HCT116 (cell line): ENCODE measurements at regions not wholly inside any gene's neighbourhood (a gene's known extent, or its start where the extent isn't known, plus 50 kb on each side); places are given as distances from the start of the nearest gene placed in this dataset.
A peak's percentile ranks its signal among the peaks of the same experiment; 100 is the strongest.
"Not testable (repeated sequence)": the region's sequence is repeated elsewhere in the genome, so short reads cannot be mapped to it uniquely, and the experiment has no call there.

Experiments
- ATAC-seq: fragments of 200-7000 bp; cut with Tn5 transposase; 2 replicates; pipeline ENCODE4 v1.9.1; 2020; ENCODE audit warnings: mild to moderate bottlenecking, moderate library complexity
- BruUV-seq: library from RNA; stranded (reverse); fragments of 400-500 nt; replicated peaks from 2 replicates; lab custom pipeline; 2021; lab: Mats Ljungman, UMichigan
- CTCF ChIA-PET: fragments of 300-600 bp; sonication (Branson Sonifier 250); formaldehyde crosslinking; loops from one replicate; lab custom pipeline; 2021; ENCODE audit warnings: antibody characterized with exemption; lab: Charles Lee
- POLR2A ChIA-PET: fragments of 300-600, 350-600 bp; sonication (Branson Sonifier 250); formaldehyde crosslinking; loops from one replicate; lab custom pipeline; 2021; ENCODE audit warnings: antibody characterized with exemption; lab: Charles Lee
- RAD21 ChIA-PET, 2 experiments: fragments of 300-600 bp; sonication (Branson Sonifier 250); formaldehyde crosslinking; loops; one replicate each; lab custom pipeline; 2023; ENCODE audit warnings: low total read pairs in 2 of 2; ENCODE audit not compliant: uncharacterized antibody in 2 of 2, unreplicated experiment in 2 of 2, low non-redundant PET in 1 of 2; lab: Charles Lee
- DNase-seq: peaks from one replicate; pipeline ENCODE4 v3.0.0-alpha.2; 2010; ENCODE audit warnings: low read depth, low spot score
- H2AFZ ChIP-seq: fragments of 200-600 bp; shearing (Covaris generic), sonication (generic); 2 replicates; pipeline ENCODE4 v1.6.1; 2017; ENCODE audit warnings: low read depth, mixed run types, mixed read lengths, antibody characterized with exemption, low read length; ENCODE audit not compliant: poor library complexity, severe bottlenecking
- H3K27ac ChIP-seq: 2 replicates; pipeline ENCODE4 v1.5.1; 2012; ENCODE audit warnings: low read depth, low read length
- H3K27me3 ChIP-seq: fragments of 200-600 bp; sonication (generic); 2 replicates; pipeline ENCODE4 v1.6.1; 2016; ENCODE audit warnings: mixed run types, low read length, mixed read lengths; ENCODE audit not compliant: insufficient read depth
- H3K36me3 ChIP-seq, 2 experiments: fragments of 200-500 bp in 1 of 2; fragments of 200-600 bp in 1 of 2; sonication (Bioruptor generic) in 1 of 2; sonication (generic) in 1 of 2; 2 replicates each; pipeline versions ENCODE4 v1.5.1 to v1.6.1; 2014 to 2016; ENCODE audit warnings: low read length in 2 of 2, inconsistent platforms in 1 of 2, mixed read lengths in 1 of 2, mixed run types in 1 of 2; ENCODE audit not compliant: insufficient read depth in 2 of 2, control insufficient read depth in 1 of 2
- H3K4me1 ChIP-seq, 2 experiments: fragments of 200-600 bp in 1 of 2; sonication (generic) in 1 of 2; 2 replicates each; pipeline versions ENCODE4 v1.5.1 to v1.6.1; 2012 to 2017; ENCODE audit warnings: low read length in 2 of 2, inconsistent platforms in 1 of 2, mild to moderate bottlenecking in 1 of 2, mixed read lengths in 1 of 2, mixed run types in 1 of 2, moderate library complexity in 1 of 2; ENCODE audit not compliant: insufficient read depth in 2 of 2, control insufficient read depth in 1 of 2
- H3K4me2 ChIP-seq: fragments of 200-600 bp; sonication (generic); 2 replicates; pipeline ENCODE4 v1.6.1; 2017; ENCODE audit warnings: mixed run types, low read length, mixed read lengths
- H3K4me3 ChIP-seq, 2 experiments: fragments of 200-600 bp in 1 of 2; sonication (generic) in 1 of 2; replicated peaks in 1 of 2; 2 replicates each; pipeline ENCODE4 v1.5.1; 2011 to 2016; ENCODE audit warnings: low read length in 2 of 2, control low read depth in 1 of 2, low read depth in 1 of 2, mild to moderate bottlenecking in 1 of 2, mixed read lengths in 1 of 2, mixed run types in 1 of 2
- H3K79me2 ChIP-seq: fragments of 200-600 bp; sonication (generic); 2 replicates; pipeline ENCODE4 v1.6.1; 2017; ENCODE audit warnings: mild to moderate bottlenecking, mixed run types, low read length, moderate library complexity, mixed read lengths; ENCODE audit not compliant: insufficient read depth
- H3K9ac ChIP-seq: fragments of 200-600 bp; sonication (generic); 2 replicates; pipeline ENCODE4 v1.6.1; 2016; ENCODE audit warnings: low read length, mixed read lengths
- H3K9me2 ChIP-seq: fragments of 200-600 bp; sonication (generic), shearing (Covaris generic); 2 replicates; pipeline ENCODE4 v1.6.1; 2017; ENCODE audit warnings: mixed run types, mild to moderate bottlenecking, moderate library complexity; ENCODE audit not compliant: insufficient read depth
- H3K9me3 ChIP-seq, 2 experiments: fragments of 200-500 bp in 1 of 2; fragments of 200-600 bp in 1 of 2; sonication (Bioruptor generic) in 1 of 2; sonication (generic) in 1 of 2; 2 replicates each; pipeline ENCODE4 v1.6.1; 2014 to 2017; ENCODE audit warnings: low read length in 2 of 2, mixed read lengths in 2 of 2, inconsistent platforms in 1 of 2, low read depth in 1 of 2, mild to moderate bottlenecking in 1 of 2, mixed run types in 1 of 2, moderate library complexity in 1 of 2; ENCODE audit not compliant: control insufficient read depth in 1 of 2, insufficient read depth in 1 of 2
- H4K20me1 ChIP-seq: fragments of 200-600 bp; sonication (generic), shearing (Covaris generic); 2 replicates; pipeline ENCODE4 v1.6.1; 2017; ENCODE audit warnings: mixed run types, mild to moderate bottlenecking, moderate library complexity; ENCODE audit not compliant: insufficient read depth
- intact Hi-C: fragments of 100-400 bp; cut with micrococcal nuclease; formaldehyde crosslinking; loops from 2 replicates; pipeline ENCODE4 v1.10.0; 2022

DNA sequence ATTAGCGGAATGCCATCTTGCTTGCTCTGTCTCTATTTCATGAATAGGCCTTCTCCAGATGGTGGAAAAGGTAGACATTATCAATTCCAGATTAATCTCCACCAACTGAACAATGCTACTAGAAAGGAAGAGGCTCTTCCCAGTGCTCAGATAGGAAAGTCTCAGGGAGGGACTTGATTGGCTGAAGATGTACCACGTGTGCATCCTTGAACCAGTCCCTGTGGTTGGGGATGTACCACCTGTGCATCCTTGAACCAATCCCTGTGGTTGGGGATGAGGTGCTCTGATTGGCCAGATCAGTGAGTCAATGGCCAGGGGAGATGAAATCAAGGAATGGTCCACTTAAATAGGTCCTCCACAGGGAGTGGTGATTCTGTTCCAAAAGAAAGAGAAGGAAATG, 246.2 kb downstream of the NPIPA7 start:
- H3K4me3 ChIP-seq, DNase-seq, RAD21 ChIA-PET, H3K79me2 ChIP-seq, BruUV-seq, H3K36me3 ChIP-seq, POLR2A ChIA-PET, intact Hi-C loops, H4K20me1 ChIP-seq, H3K9me3 ChIP-seq, H2AFZ ChIP-seq, H3K4me1 ChIP-seq, H3K9me2 ChIP-seq, H3K9ac ChIP-seq, H3K27me3 ChIP-seq, H3K4me2 ChIP-seq, H3K27ac ChIP-seq, CTCF ChIA-PET: not testable (repeated sequence)
- peak; percentile 32; the same call in 1 of the 2 replicates for ATAC-seq

DNA sequence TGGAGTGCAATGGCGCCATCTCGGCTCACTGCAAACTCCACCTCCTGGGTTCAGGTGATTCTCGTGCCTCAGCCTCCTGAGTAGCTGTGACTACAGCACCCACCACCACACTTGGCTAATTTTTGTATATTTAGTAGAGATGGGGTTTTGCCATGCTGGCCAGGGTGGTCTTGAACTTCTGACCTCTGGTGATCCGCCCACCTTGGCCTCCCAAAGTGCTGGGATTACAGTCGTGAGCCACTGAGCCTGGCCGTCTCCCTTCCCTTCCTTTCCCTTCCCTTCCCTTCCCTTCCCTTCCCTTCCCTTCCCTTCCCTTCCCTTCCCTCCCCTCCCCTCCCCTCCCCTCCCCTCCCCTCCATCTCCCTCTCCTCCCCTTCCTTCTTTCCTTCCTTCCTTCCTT, 248.9 kb downstream of the NPIPA7 start:
- H3K79me2 ChIP-seq, POLR2A ChIA-PET, H3K4me2 ChIP-seq, BruUV-seq, H4K20me1 ChIP-seq, intact Hi-C loops, ATAC-seq, H3K9ac ChIP-seq, RAD21 ChIA-PET, H3K27me3 ChIP-seq, H3K36me3 ChIP-seq, H3K27ac ChIP-seq, H2AFZ ChIP-seq, H3K9me3 ChIP-seq, DNase-seq, H3K4me1 ChIP-seq, H3K9me2 ChIP-seq, CTCF ChIA-PET, H3K4me3 ChIP-seq: not testable (repeated sequence)

DNA sequence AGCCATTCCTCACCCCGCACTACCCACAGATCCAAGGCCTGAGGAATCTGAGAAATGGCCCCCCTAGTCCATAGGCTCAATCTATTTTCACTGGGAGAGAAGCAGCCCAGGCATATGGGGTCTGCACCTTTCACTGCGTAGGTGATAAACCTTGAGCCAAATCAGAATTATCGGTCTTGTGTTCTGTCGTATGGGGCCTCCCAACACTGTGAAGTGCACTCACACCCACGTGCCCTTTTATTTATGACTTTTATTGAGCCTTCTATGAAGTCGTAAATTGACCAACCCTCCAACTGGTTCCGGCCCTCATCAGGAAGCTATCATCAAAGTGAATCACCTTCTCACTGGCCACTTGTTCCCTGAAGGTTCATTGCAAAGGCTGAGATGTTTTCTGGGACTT, 259.3 kb downstream of the NPIPA7 start:
- ATAC-seq, POLR2A ChIA-PET, CTCF ChIA-PET: not testable (repeated sequence)

DNA sequence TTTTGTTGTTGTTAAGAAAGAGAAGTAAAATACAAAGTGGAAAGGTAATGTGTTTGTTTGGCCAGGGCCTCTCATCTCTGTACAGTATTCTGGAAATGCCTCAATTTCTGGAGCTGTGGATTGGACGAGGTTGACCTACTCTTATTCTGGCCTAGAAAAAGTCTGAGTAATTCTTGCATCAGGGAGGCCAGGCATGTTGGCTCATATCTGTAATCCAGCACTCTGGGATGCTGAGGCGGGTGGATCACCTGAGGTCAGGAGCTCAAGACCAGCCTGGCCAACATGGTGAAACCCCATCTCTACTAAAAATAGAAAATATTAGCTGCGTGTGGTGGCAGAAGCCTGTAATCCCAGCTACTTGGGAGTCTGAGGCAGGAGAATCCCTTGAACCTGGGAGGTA, 259.8 kb downstream of the NPIPA7 start:
- H3K9me2 ChIP-seq, H3K9me3 ChIP-seq, H4K20me1 ChIP-seq, intact Hi-C loops, H3K27ac ChIP-seq, H3K79me2 ChIP-seq, BruUV-seq, CTCF ChIA-PET, H3K4me1 ChIP-seq, DNase-seq, H3K27me3 ChIP-seq, ATAC-seq, H3K4me2 ChIP-seq, H2AFZ ChIP-seq, RAD21 ChIA-PET, H3K9ac ChIP-seq, POLR2A ChIA-PET, H3K4me3 ChIP-seq, H3K36me3 ChIP-seq: not testable (repeated sequence)

More for the DNA sequence above, 259.3 kb downstream of the NPIPA7 start:
- DNase-seq, BruUV-seq, RAD21 ChIA-PET, H3K9me2 ChIP-seq, H2AFZ ChIP-seq, H3K9me3 ChIP-seq, H4K20me1 ChIP-seq, H3K4me1 ChIP-seq, H3K4me2 ChIP-seq, H3K27me3 ChIP-seq, intact Hi-C loops, H3K36me3 ChIP-seq, H3K9ac ChIP-seq, H3K4me3 ChIP-seq, H3K79me2 ChIP-seq, H3K27ac ChIP-seq: not testable (repeated sequence)

DNA sequence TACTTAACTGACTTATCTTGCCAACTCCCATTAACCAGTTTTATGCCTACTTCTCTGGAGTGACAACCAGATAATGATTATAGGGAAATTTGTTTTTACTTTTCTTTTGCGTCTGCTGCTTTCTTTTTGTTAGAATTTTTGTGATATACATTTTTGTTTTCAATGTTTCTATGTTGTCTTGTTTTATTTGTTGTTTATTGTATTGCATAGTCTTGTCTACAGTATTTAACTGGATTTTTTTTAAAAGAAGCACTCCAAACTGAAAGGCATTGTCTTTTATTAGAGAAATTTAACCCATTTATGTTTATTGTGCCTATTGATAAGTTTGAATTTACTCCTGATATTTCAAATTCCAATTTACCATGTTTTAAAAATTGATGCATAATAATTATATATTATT, 264.9 kb downstream of the NPIPA7 start:
- H2AFZ ChIP-seq, ATAC-seq, H3K9me2 ChIP-seq, H4K20me1 ChIP-seq, H3K36me3 ChIP-seq, RAD21 ChIA-PET, H3K4me1 ChIP-seq, H3K4me2 ChIP-seq, BruUV-seq, H3K9ac ChIP-seq, CTCF ChIA-PET, H3K79me2 ChIP-seq, H3K27ac ChIP-seq, intact Hi-C loops, DNase-seq, POLR2A ChIA-PET, H3K4me3 ChIP-seq, H3K27me3 ChIP-seq, H3K9me3 ChIP-seq: not testable (repeated sequence)
